GM12892 (cell line): ENCODE measurements at regions not wholly inside any gene's neighbourhood (a gene's known extent, or its start where the extent isn't known, plus 50 kb on each side); places are given as distances from the start of the nearest gene placed in this dataset.

Source experiments
- POLR2A ChIP-seq: IDR thresholded peaks from 2 replicates; pipeline ENCODE4 v1.6.1; 2011; ENCODE audit warnings: low read depth, low read length, control low read depth
- POLR2AphosphoS5 ChIP-seq: IDR thresholded peaks from 2 replicates; pipeline ENCODE4 v1.6.1; 2011; ENCODE audit warnings: low read depth, low read length, control low read depth
- TAF1 ChIP-seq: IDR thresholded peaks from 2 replicates; pipeline ENCODE4 v1.6.1; 2011; ENCODE audit warnings: low read depth, mild to moderate bottlenecking, control low read depth, low read length, borderline replicate concordance

- TF ChIP-seq POLR2A: no peak
- no peak for TF ChIP-seq POLR2AphosphoS5
- no peak for TF ChIP-seq TAF1
These were observed 1018.6 kb downstream of the TBC1D22A start for GRCh38 chr22:47781024-47781423.
